ENCODE measurements at regions not wholly inside any gene's neighbourhood (a gene's known extent, or its start where the extent isn't known, plus 50 kb on each side); places are given as distances from the start of the nearest gene placed in this dataset.

GRCh38 chr6:139832493-139833305, 458.3 kb upstream of the CITED2 start:
- TF ChIP-seq CTCF (IDR thresholded peaks at IDR 0.05; ENCODE audit: insufficient read depth, low read length, severe bottlenecking) = no peak
- FAIRE-seq (no peak), DNase-seq (ENCODE audit: low read depth) (no peak)
- Histone ChIP-seq H3K27me3 (ENCODE audit: control insufficient read depth, insufficient read depth, low read length) (no peaks in the 10 kb centered on the region), H3K4me3 (ENCODE audit: low read depth, low read length) (no peak overlapping the region), H3K36me3 (ENCODE audit: control insufficient read depth, insufficient read depth, low read length) (no peaks in the 10 kb centered on the region)

GRCh38 chr6:139829576-139829975, 455.1 kb upstream of the CITED2 start:
- no peak for DNase-seq (ENCODE audit: low read depth)
- no peak for FAIRE-seq
- no peak overlapping the region for H3K4me3 ChIP-seq (ENCODE audit: low read depth, low read length)
- no peaks in the 10 kb centered on the region for H3K36me3 ChIP-seq (ENCODE audit: control insufficient read depth, insufficient read depth, low read length)
- no peaks in the 10 kb centered on the region for H3K27me3 ChIP-seq (ENCODE audit: control insufficient read depth, insufficient read depth, low read length)
- no peak for TF ChIP-seq CTCF (IDR thresholded peaks at IDR 0.05; ENCODE audit: insufficient read depth, low read length, severe bottlenecking)

GRCh38 chr6:139828751-139829519, 454.5 kb upstream of the CITED2 start:
- no peak for TF ChIP-seq CTCF (IDR thresholded peaks at IDR 0.05; ENCODE audit: insufficient read depth, low read length, severe bottlenecking)
- H3K27me3 ChIP-seq (ENCODE audit: control insufficient read depth, insufficient read depth, low read length) = no peaks in the 10 kb centered on the region
- no peak for FAIRE-seq
- H3K4me3 ChIP-seq (ENCODE audit: low read depth, low read length) = no peak overlapping the region
- no peaks in the 10 kb centered on the region for H3K36me3 ChIP-seq (ENCODE audit: control insufficient read depth, insufficient read depth, low read length)
- DNase-seq (ENCODE audit: low read depth) = no peak

GRCh38 chr6:139825935-139826374, 451.5 kb upstream of the CITED2 start:
- DNase-seq (ENCODE audit: low read depth) (no peak), FAIRE-seq (no peak)
- Histone ChIP-seq H3K36me3 (ENCODE audit: control insufficient read depth, insufficient read depth, low read length) (no peaks in the 10 kb centered on the region), H3K27me3 (ENCODE audit: control insufficient read depth, insufficient read depth, low read length) (no peaks in the 10 kb centered on the region), H3K4me3 (ENCODE audit: low read depth, low read length) (no peak overlapping the region)
- no peak for TF ChIP-seq CTCF (IDR thresholded peaks at IDR 0.05; ENCODE audit: insufficient read depth, low read length, severe bottlenecking)

- Histone ChIP-seq H3K27me3 (ENCODE audit: control insufficient read depth, insufficient read depth, low read length) (no peaks in the 10 kb centered on the region), H3K36me3 (ENCODE audit: control insufficient read depth, insufficient read depth, low read length) (no peaks in the 10 kb centered on the region), H3K4me3 (ENCODE audit: low read depth, low read length) (no peak overlapping the region)
- FAIRE-seq (no peak), DNase-seq (ENCODE audit: low read depth) (peak; percentile 26)
- TF ChIP-seq CTCF (IDR thresholded peaks at IDR 0.05; ENCODE audit: insufficient read depth, low read length, severe bottlenecking) = no peak
Observed at GRCh38 chr6:139824864-139825263, 450.4 kb upstream of the CITED2 start.

Measured in bronchial epithelial cell (primary cell).